ENCODE measurements at regions not wholly inside any gene's neighbourhood (a gene's known extent, or its start where the extent isn't known, plus 50 kb on each side); places are given as distances from the start of the nearest gene placed in this dataset.

DNA sequence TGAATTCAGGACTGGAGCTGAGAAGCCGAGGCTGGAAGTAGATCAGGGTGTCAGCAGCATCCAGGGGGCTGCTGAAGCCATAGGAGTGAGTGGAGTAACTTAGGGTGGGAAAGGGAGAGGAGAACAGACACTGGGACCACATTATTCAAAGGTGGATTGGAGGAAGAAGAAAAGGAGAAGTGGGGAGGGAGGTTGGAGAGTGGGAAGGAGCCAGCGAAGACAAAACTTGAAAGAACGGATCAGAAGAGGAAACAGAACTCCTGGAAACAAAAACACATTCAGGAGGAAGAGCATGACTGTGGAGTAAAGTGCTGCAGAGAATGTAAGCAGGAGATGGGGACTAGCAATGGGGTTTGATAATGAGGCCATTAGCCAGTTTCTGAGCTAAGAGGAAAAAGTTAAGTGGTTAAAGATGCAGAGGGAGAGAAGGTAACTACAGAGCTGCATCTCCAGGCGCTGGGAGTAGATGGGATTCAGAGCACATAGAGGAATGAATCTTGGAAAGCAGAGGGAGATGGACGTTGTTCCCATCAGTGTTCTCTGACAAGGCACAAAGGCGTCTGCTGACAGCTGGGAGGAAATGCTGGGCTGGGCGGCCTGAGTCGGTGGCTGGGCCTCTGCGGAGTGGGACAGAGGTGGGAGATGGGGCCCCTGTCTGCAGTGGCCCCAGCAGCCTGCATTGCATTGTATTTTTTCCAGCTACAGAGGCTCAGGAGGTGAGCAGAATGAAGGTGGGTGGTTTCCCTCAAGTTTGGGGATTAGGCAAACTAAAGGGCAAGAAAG lies 63.1 kb upstream of the LEP start:
- intact Hi-C loops (cut with micrococcal nuclease) (no loop called here), dilution Hi-C loops (cut with MboI; ENCODE audit: extremely low pct_ligation_motif_present, low sequenced_read_pairs) (no loop called here)
- DNase-seq (ENCODE audit: low read depth, low spot score) = no peak
- Histone ChIP-seq H3K4me1 (ENCODE audit: control insufficient read depth, extremely low read depth, insufficient read depth, low read length) (no peaks in the 10 kb centered on the region), H3K4me3 (replicated peaks in 1 of 3; ENCODE audit: insufficient read depth in 1 of 3, low read depth in 1 of 3, low read length in 3 of 3) (no peak overlapping the region), H3K79me2 (ENCODE audit: control insufficient read depth, insufficient read depth, low read length) (no peaks in the 10 kb centered on the region), H3K9me1 (replicated peaks; ENCODE audit: control insufficient read depth, extremely low read depth, insufficient read depth, low read length) (no peaks in the 10 kb centered on the region), H3K27me3 (ENCODE audit: control insufficient read depth in 2 of 2, insufficient read depth in 2 of 2, low read length in 2 of 2) (peaks cover 23 to 48% of the 10 kb centered on the region in 2 experiments), H3K4me2 (ENCODE audit: insufficient read depth, low read length) (no peak overlapping the region), H4K20me1 (replicated peaks; ENCODE audit: control insufficient read depth, extremely low read depth, insufficient read depth, low read length) (no peaks in the 10 kb centered on the region), H2AFZ (ENCODE audit: low read depth, low read length) (no peak overlapping the region), H3K9me3 (replicated peaks; ENCODE audit: control insufficient read depth, insufficient read depth, low read length) (no peaks in the 10 kb centered on the region), H3K27ac (ENCODE audit: insufficient read depth, low read depth, low read length) (no peak overlapping the region), H3K9ac (replicated peaks; ENCODE audit: extremely low read depth, insufficient read depth, low read length) (no peak overlapping the region), H3K36me3 (ENCODE audit: control insufficient read depth in 2 of 2, extremely low read depth in 1 of 2, insufficient read depth in 2 of 2, low read length in 2 of 2) (no peaks in the 10 kb centered on the region)
- CTCF ChIA-PET = no interaction called here
- FAIRE-seq = no peak
- POLR2A ChIA-PET = no interaction called here
- no peak for TF ChIP-seq GATA2 (IDR thresholded peaks at IDR 0.05; ENCODE audit: insufficient read depth, insufficient read length, low read depth, low read length)
- TF ChIP-seq EZH2 (IDR thresholded peaks at IDR 0.05; ENCODE audit: borderline replicate concordance, low read depth, low read length, severe bottlenecking) = no peak
- no peak for TF ChIP-seq MAX (IDR thresholded peaks at IDR 0.05; ENCODE audit: insufficient read depth, insufficient read length)
- no peak for TF ChIP-seq FOS (IDR thresholded peaks at IDR 0.05; ENCODE audit: borderline replicate concordance, insufficient read depth, low read length)
- no peak for TF ChIP-seq POLR2AphosphoS5 (IDR thresholded peaks at IDR 0.05; ENCODE audit: insufficient read depth, low read depth, low read length)
- no TSS peak for BruUV-seq (replicated peaks)

DNA sequence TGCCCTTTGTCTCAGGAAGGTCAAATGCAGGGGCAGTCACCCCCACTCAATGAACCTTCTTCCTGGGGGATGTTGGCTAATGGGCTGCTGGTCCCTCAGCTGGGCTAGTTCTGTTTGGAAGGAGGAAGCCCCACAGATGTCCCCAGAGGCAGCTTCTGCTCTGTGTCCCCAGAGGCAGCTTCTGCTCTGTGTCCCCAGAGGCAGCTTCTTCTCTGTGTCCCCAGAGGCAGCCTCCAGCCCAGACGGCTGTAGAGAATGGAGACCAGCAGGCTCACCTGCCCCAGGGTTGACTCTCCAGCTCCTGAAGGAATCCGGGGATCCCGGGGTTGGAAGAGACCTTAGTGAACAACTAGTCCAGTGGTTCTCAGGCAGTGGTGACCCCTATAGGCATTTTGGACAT lies 62.5 kb upstream of the LEP start:
- Histone ChIP-seq H3K4me3 (replicated peaks in 1 of 3; ENCODE audit: insufficient read depth in 1 of 3, low read depth in 1 of 3, low read length in 3 of 3) (no peak overlapping the region), H3K27me3 (ENCODE audit: control insufficient read depth in 2 of 2, insufficient read depth in 2 of 2, low read length in 2 of 2) (peaks cover 20 to 48% of the 10 kb centered on the region in 2 experiments), H2AFZ (ENCODE audit: low read depth, low read length) (no peak overlapping the region), H3K4me2 (ENCODE audit: insufficient read depth, low read length) (no peak overlapping the region), H4K20me1 (replicated peaks; ENCODE audit: control insufficient read depth, extremely low read depth, insufficient read depth, low read length) (no peaks in the 10 kb centered on the region), H3K9ac (replicated peaks; ENCODE audit: extremely low read depth, insufficient read depth, low read length) (no peak overlapping the region), H3K27ac (ENCODE audit: insufficient read depth, low read depth, low read length) (no peak overlapping the region), H3K79me2 (ENCODE audit: control insufficient read depth, insufficient read depth, low read length) (no peaks in the 10 kb centered on the region), H3K36me3 (ENCODE audit: control insufficient read depth in 2 of 2, extremely low read depth in 1 of 2, insufficient read depth in 2 of 2, low read length in 2 of 2) (no peaks in the 10 kb centered on the region), H3K4me1 (ENCODE audit: control insufficient read depth, extremely low read depth, insufficient read depth, low read length) (no peaks in the 10 kb centered on the region), H3K9me1 (replicated peaks; ENCODE audit: control insufficient read depth, extremely low read depth, insufficient read depth, low read length) (no peaks in the 10 kb centered on the region), H3K9me3 (replicated peaks; ENCODE audit: control insufficient read depth, insufficient read depth, low read length) (no peaks in the 10 kb centered on the region)
- intact Hi-C loops (cut with micrococcal nuclease) = no loop called here
- DNase-seq (ENCODE audit: low read depth, low spot score) (no peak), FAIRE-seq (no peak)
- CTCF ChIA-PET = no interaction called here
- POLR2A ChIA-PET = no interaction called here
- BruUV-seq (replicated peaks) = no TSS peak
- dilution Hi-C loops (cut with MboI; ENCODE audit: extremely low pct_ligation_motif_present, low sequenced_read_pairs) = no loop called here
- TF ChIP-seq JUN (IDR thresholded peaks at IDR 0.05; ENCODE audit: borderline replicate concordance, insufficient read depth, insufficient read length, low read depth) (no peak), MYC (IDR thresholded peaks at IDR 0.05; ENCODE audit: low read depth, low read length) (no peak), GATA2 (IDR thresholded peaks at IDR 0.05; ENCODE audit: insufficient read depth, insufficient read length, low read depth, low read length) (no peak), CTCF (IDR thresholded peaks at IDR 0.05; ENCODE audit: extremely low read depth in 1 of 2, insufficient read depth in 1 of 2, low read depth in 1 of 2, low read length in 2 of 2) (no peak), POLR2A (IDR thresholded peaks at IDR 0.05; ENCODE audit: low read depth, low read length) (no peak), EZH2 (IDR thresholded peaks at IDR 0.05; ENCODE audit: borderline replicate concordance, low read depth, low read length, severe bottlenecking) (no peak), MAX (IDR thresholded peaks at IDR 0.05; ENCODE audit: insufficient read depth, insufficient read length) (no peak), POLR2AphosphoS5 (IDR thresholded peaks at IDR 0.05; ENCODE audit: insufficient read depth, low read depth, low read length) (no peak), FOS (IDR thresholded peaks at IDR 0.05; ENCODE audit: borderline replicate concordance, insufficient read depth, low read length) (no peak)
